Transverse colon (tissue), 4 donors: ENCODE measurements at regions not wholly inside any gene's neighbourhood (a gene's known extent, or its start where the extent isn't known, plus 50 kb on each side); places are given as distances from the start of the nearest gene placed in this dataset.

Source experiments
- DNase-seq: peaks from one replicate; pipeline ENCODE4 v3.0.0-alpha.2; 2019
- H3K27ac ChIP-seq, 4 donors: fragments of 200-600 bp; sonication (generic); 2 replicates each; pipeline ENCODE4 v1.5.1; 2016 to 2018; ENCODE audit warnings: inconsistent platforms in 4 of 4
- H3K27me3 ChIP-seq: fragments of 200-600 bp; sonication (generic); 2 replicates; pipeline ENCODE4 v1.5.1; 2017; ENCODE audit warnings: inconsistent platforms
- H3K36me3 ChIP-seq, 4 donors: fragments of 200-600 bp; sonication (generic); 2 replicates each; pipeline ENCODE4 v1.5.1; 2017 to 2019; ENCODE audit warnings: inconsistent platforms in 4 of 4
- H3K4me1 ChIP-seq, 4 donors: fragments of 200-600 bp; sonication (generic); 2 replicates each; pipeline ENCODE4 v1.5.1; 2017 to 2020; ENCODE audit warnings: inconsistent platforms in 4 of 4
- H3K4me3 ChIP-seq, 4 donors: fragments of 200-600 bp; sonication (generic); 1 replicate in 1 of 4; 2 replicates in 3 of 4; pipeline versions ENCODE4 v1.5.1 to v1.6.1; 2017 to 2019; ENCODE audit warnings: inconsistent platforms in 4 of 4
- H3K9me3 ChIP-seq, 2 donors: fragments of 200-600 bp; sonication (generic); 2 replicates each; pipeline ENCODE4 v1.5.1; 2017 to 2019; ENCODE audit warnings: inconsistent platforms in 2 of 2
- CTCF ChIP-seq, 5 experiments: fragments of 200-600 bp in 3 of 5; fragments of 450-650 bp in 2 of 5; sonication (generic) in 3 of 5; IDR thresholded peaks; 1 replicate in 2 of 5; 2 replicates in 3 of 5; pipeline ENCODE4 v1.5.1; 2016 to 2017; ENCODE audit warnings: antibody characterized with exemption in 5 of 5, inconsistent platforms in 3 of 5, mild to moderate bottlenecking in 2 of 5, moderate library complexity in 1 of 5
- EP300 ChIP-seq: sonication (generic); formaldehyde crosslinking; IDR thresholded peaks from one replicate; pipeline ENCODE4 v1.6.1; 2017; ENCODE audit warnings: antibody characterized with exemption, low read depth
- POLR2A ChIP-seq: fragments of 450-650 bp; IDR thresholded peaks from one replicate; pipeline ENCODE4 v1.6.1; 2016; ENCODE audit warnings: antibody characterized with exemption, mild to moderate bottlenecking, moderate library complexity
- POLR2AphosphoS5 ChIP-seq, 3 donors: sonication (generic); formaldehyde crosslinking; IDR thresholded peaks; one replicate each; pipeline ENCODE4 v1.6.1; 2016; ENCODE audit warnings: antibody characterized with exemption in 3 of 3
- WGBS, 2 donors: methylation state at CpG; one replicate each; pipeline ENCODE4 v1.1.5; 2018; ENCODE audit warnings: low coverage in 1 of 2; 5-methylcytosine and 5-hydroxymethylcytosine counted together
- in situ Hi-C, 4 donors: fragments of 200-750 bp; cut with MboI; loops; one replicate each; pipeline versions ENCODE4 v1.15.0 to v1.15.1; 2017; ENCODE audit warnings: low sequenced_read_pairs in 3 of 4, low pct_ligation_motif_present in 1 of 4, low pct_unique_long_range_greater_than_20kb in 1 of 4
- intact Hi-C: fragments of 100-400 bp; cut with DNase I; formaldehyde crosslinking; loops from one replicate; pipeline ENCODE4 v1.15.1; 2023; ENCODE audit warnings: low total_unique reads

- in situ Hi-C loops: no loop called here
- intact Hi-C loops: no loop called here
- Histone ChIP-seq H3K9me3 (no peaks in the 10 kb centered on the region), H3K4me3 (no peak overlapping the region), H3K27ac (no peak overlapping the region), H3K36me3 (no peaks in the 10 kb centered on the region), H3K27me3 (no peaks in the 10 kb centered on the region), H3K4me1 (no peaks in the 10 kb centered on the region)
- WGBS, 2 donors: 78% methylated on average over 3 of the region's 3 CpGs; no CpG with 5 or more reads in 1 of the 2 donors
- no peak for DNase-seq
- no peak for TF ChIP-seq POLR2A
Measured at GRCh38 chr12:59182658-59183455, 262.6 kb upstream of the LRIG3 start.

- 65 to 68% methylated on average over 4 of the region's 4 CpGs for WGBS, 2 donors
- DNase-seq: no peak
- TF ChIP-seq POLR2A: no peak
- TF ChIP-seq EP300: no peak
- no peak for TF ChIP-seq CTCF (IDR thresholded peaks at IDR 0.05)
- no peak for TF ChIP-seq POLR2AphosphoS5 (IDR thresholded peaks at IDR 0.05)
- in situ Hi-C loops (no loop called here), intact Hi-C loops (no loop called here)
- H3K27ac ChIP-seq: no peak overlapping the region
- H3K4me1 ChIP-seq: no peaks in the 10 kb centered on the region
- no peaks in the 10 kb centered on the region for H3K36me3 ChIP-seq
- H3K27me3 ChIP-seq: no peaks in the 10 kb centered on the region
- no peak overlapping the region for H3K4me3 ChIP-seq
- no peaks in the 10 kb centered on the region for H3K9me3 ChIP-seq
Measured at GRCh38 chr12:59182191-59182590, 261.9 kb upstream of the LRIG3 start.

- H3K9me3 ChIP-seq: no peaks in the 10 kb centered on the region
- no peaks in the 10 kb centered on the region for H3K4me1 ChIP-seq
- TF ChIP-seq POLR2AphosphoS5 (IDR thresholded peaks at IDR 0.05): no peak
- TF ChIP-seq EP300: no peak
- no peak for TF ChIP-seq POLR2A
- TF ChIP-seq CTCF (IDR thresholded peaks at IDR 0.05): no peak
- intact Hi-C loops (no loop called here), in situ Hi-C loops (no loop called here)
- no peak overlapping the region for H3K4me3 ChIP-seq
- no peaks in the 10 kb centered on the region for H3K27me3 ChIP-seq
- no peak for DNase-seq
- H3K36me3 ChIP-seq: no peaks in the 10 kb centered on the region
- no peak overlapping the region for H3K27ac ChIP-seq
- 34 to 100% methylated on average over 2 of the region's 2 CpGs for WGBS, 2 donors
Measured at GRCh38 chr12:59181196-59181777, 261.0 kb upstream of the LRIG3 start.

- no peaks in the 10 kb centered on the region for H3K9me3 ChIP-seq
- H3K4me1 ChIP-seq: no peaks in the 10 kb centered on the region
- no peak overlapping the region for H3K4me3 ChIP-seq
- no peaks in the 10 kb centered on the region for H3K27me3 ChIP-seq
- in situ Hi-C loops (no loop called here), intact Hi-C loops (loop anchor here (10.0 kb wide), 1 partner anchor 834 kb away; no protein-coding TSS in a partner anchor)
- TF ChIP-seq EP300: no peak
- TF ChIP-seq POLR2A: no peak
- H3K27ac ChIP-seq: no peak overlapping the region
- WGBS, 2 donors: 78 to 82% methylated on average over 1 of the region's 1 CpG
- H3K36me3 ChIP-seq: no peaks in the 10 kb centered on the region
- no peak for DNase-seq
Measured at GRCh38 chr12:59179231-59179630, 258.9 kb upstream of the LRIG3 start.

- Histone ChIP-seq H3K36me3 (no peaks in the 10 kb centered on the region), H3K27ac (no peak overlapping the region), H3K27me3 (no peaks in the 10 kb centered on the region), H3K4me1 (no peaks in the 10 kb centered on the region), H3K4me3 (no peak overlapping the region), H3K9me3 (no peaks in the 10 kb centered on the region)
- intact Hi-C loops (loop anchor here (10.0 kb wide), 1 partner anchor 829 kb away; no protein-coding TSS in a partner anchor), in situ Hi-C loops (loop anchor here (25.0 kb wide), 3 partner anchors 636 to 1186 kb away; no protein-coding TSS in a partner anchor)
- 80 to 86% methylated on average over 4 of the region's 4 CpGs for WGBS, 2 donors
- no peak for DNase-seq
- TF ChIP-seq EP300 (no peak), POLR2AphosphoS5 (IDR thresholded peaks at IDR 0.05) (no peak), POLR2A (no peak), CTCF (IDR thresholded peaks at IDR 0.05) (peak in 1 of 5 experiments; percentile 4)
Measured at GRCh38 chr12:59173695-59174094, 253.4 kb upstream of the LRIG3 start.
